ENCODE measurements at regions not wholly inside any gene's neighbourhood (a gene's known extent, or its start where the extent isn't known, plus 50 kb on each side); places are given as distances from the start of the nearest gene placed in this dataset.

GRCh38 chr22:26732284-26732683 is 74.9 kb downstream of the MIAT start:
- Mint-ChIP-seq H3K27me3 (no peaks in the 10 kb centered on the region), H3K36me3 (ENCODE audit: low read depth) (peaks cover 48% of the 10 kb centered on the region), H3K27ac (no peak overlapping the region), H3K4me1 (ENCODE audit: low read depth) (peaks cover 2% of the 10 kb centered on the region), H3K4me3 (no peak overlapping the region), H3K9me3 (no peaks in the 10 kb centered on the region)
- intact Hi-C loops (cut with micrococcal nuclease): no loop called here

GRCh38 chr22:26734339-26735018 is 77.1 kb downstream of the MIAT start:
- Mint-ChIP-seq H3K27me3 (no peaks in the 10 kb centered on the region), H3K4me1 (ENCODE audit: low read depth) (peaks cover 11% of the 10 kb centered on the region), H3K27ac (no peak overlapping the region), H3K4me3 (no peak overlapping the region), H3K36me3 (ENCODE audit: low read depth) (peaks cover 49% of the 10 kb centered on the region), H3K9me3 (no peaks in the 10 kb centered on the region)
- intact Hi-C loops (cut with micrococcal nuclease): no loop called here

GRCh38 chr22:26735019-26735409 is 77.6 kb downstream of the MIAT start:
- no peak overlapping the region for H3K4me3 Mint-ChIP-seq
- H3K36me3 Mint-ChIP-seq (ENCODE audit: low read depth): peaks cover 49% of the 10 kb centered on the region
- H3K9me3 Mint-ChIP-seq: no peaks in the 10 kb centered on the region
- intact Hi-C loops (cut with micrococcal nuclease): no loop called here
- no peaks in the 10 kb centered on the region for H3K27me3 Mint-ChIP-seq
- peaks cover 11% of the 10 kb centered on the region for H3K4me1 Mint-ChIP-seq (ENCODE audit: low read depth)
- H3K27ac Mint-ChIP-seq: no peak overlapping the region

- Mint-ChIP-seq H3K36me3 (ENCODE audit: low read depth) (peaks cover 46% of the 10 kb centered on the region), H3K9me3 (no peaks in the 10 kb centered on the region), H3K4me1 (ENCODE audit: low read depth) (peaks cover 11% of the 10 kb centered on the region), H3K4me3 (no peak overlapping the region), H3K27ac (no peak overlapping the region), H3K27me3 (no peaks in the 10 kb centered on the region)
- intact Hi-C loops (cut with micrococcal nuclease): no loop called here
These were observed 79.9 kb downstream of the MIAT start for GRCh38 chr22:26737262-26737661.

- Mint-ChIP-seq H3K9me3 (no peaks in the 10 kb centered on the region), H3K4me1 (ENCODE audit: low read depth) (peaks cover 11% of the 10 kb centered on the region), H3K4me3 (no peak overlapping the region)
These were observed 82.9 kb downstream of the MIAT start for GRCh38 chr22:26740253-26740652.

GRCh38 chr22:26743149-26743548 is 85.8 kb downstream of the MIAT start:
- H3K9me3 Mint-ChIP-seq: no peaks in the 10 kb centered on the region

More at GRCh38 chr22:26740253-26740652, 82.9 kb downstream of the MIAT start:
- Mint-ChIP-seq H3K27me3 (no peaks in the 10 kb centered on the region), H3K27ac (no peak overlapping the region), H3K36me3 (ENCODE audit: low read depth) (peaks cover 44% of the 10 kb centered on the region)
- intact Hi-C loops (cut with micrococcal nuclease): no loop called here

GRCh38 chr22:26744892-26745808 is 87.8 kb downstream of the MIAT start:
- Mint-ChIP-seq H3K9me3 (no peaks in the 10 kb centered on the region), H3K27ac (no peak overlapping the region), H3K4me1 (ENCODE audit: low read depth) (no peaks in the 10 kb centered on the region), H3K36me3 (ENCODE audit: low read depth) (peaks cover 30% of the 10 kb centered on the region), H3K4me3 (no peak overlapping the region), H3K27me3 (no peaks in the 10 kb centered on the region)
- intact Hi-C loops (cut with micrococcal nuclease): no loop called here

More at GRCh38 chr22:26743149-26743548, 85.8 kb downstream of the MIAT start:
- intact Hi-C loops (cut with micrococcal nuclease): no loop called here
- Mint-ChIP-seq H3K4me3 (no peak overlapping the region), H3K27ac (no peak overlapping the region), H3K36me3 (ENCODE audit: low read depth) (peaks cover 36% of the 10 kb centered on the region), H3K27me3 (no peaks in the 10 kb centered on the region), H3K4me1 (ENCODE audit: low read depth) (peaks cover 6% of the 10 kb centered on the region)

- intact Hi-C loops (cut with micrococcal nuclease): no loop called here
- H3K4me3 Mint-ChIP-seq: no peak overlapping the region
- H3K9me3 Mint-ChIP-seq: no peaks in the 10 kb centered on the region
- peaks cover 5% of the 10 kb centered on the region for H3K4me1 Mint-ChIP-seq (ENCODE audit: low read depth)
- H3K36me3 Mint-ChIP-seq (ENCODE audit: low read depth): peaks cover 30% of the 10 kb centered on the region
- H3K27ac Mint-ChIP-seq: no peak overlapping the region
- H3K27me3 Mint-ChIP-seq: no peaks in the 10 kb centered on the region
These were observed 88.9 kb downstream of the MIAT start for GRCh38 chr22:26746311-26746710.

- no peak overlapping the region for H3K27ac Mint-ChIP-seq
- H3K36me3 Mint-ChIP-seq (ENCODE audit: low read depth): peaks cover 8% of the 10 kb centered on the region
- no peak overlapping the region for H3K4me3 Mint-ChIP-seq
- H3K4me1 Mint-ChIP-seq (ENCODE audit: low read depth): peaks cover 7% of the 10 kb centered on the region
- H3K9me3 Mint-ChIP-seq: no peaks in the 10 kb centered on the region
- intact Hi-C loops (cut with micrococcal nuclease): no loop called here
- H3K27me3 Mint-ChIP-seq: no peaks in the 10 kb centered on the region
These were observed 91.5 kb downstream of the MIAT start for GRCh38 chr22:26748845-26749244.

- intact Hi-C loops (cut with micrococcal nuclease): no loop called here
- Mint-ChIP-seq H3K9me3 (no peaks in the 10 kb centered on the region), H3K4me1 (ENCODE audit: low read depth) (peaks cover 7% of the 10 kb centered on the region), H3K36me3 (ENCODE audit: low read depth) (peaks cover under 1% of the 10 kb centered on the region), H3K27ac (no peak overlapping the region), H3K4me3 (no peak overlapping the region), H3K27me3 (no peaks in the 10 kb centered on the region)
These were observed 93.8 kb downstream of the MIAT start for GRCh38 chr22:26751217-26751616.

GRCh38 chr22:26753125-26753862 is 95.9 kb downstream of the MIAT start:
- Mint-ChIP-seq H3K4me3 (no peak overlapping the region), H3K27me3 (no peaks in the 10 kb centered on the region), H3K4me1 (ENCODE audit: low read depth) (peaks cover 7% of the 10 kb centered on the region), H3K36me3 (ENCODE audit: low read depth) (no peaks in the 10 kb centered on the region), H3K9me3 (no peaks in the 10 kb centered on the region), H3K27ac (no peak overlapping the region)
- intact Hi-C loops (cut with micrococcal nuclease): no loop called here

- Mint-ChIP-seq H3K36me3 (ENCODE audit: low read depth) (no peaks in the 10 kb centered on the region), H3K9me3 (no peaks in the 10 kb centered on the region), H3K27ac (no peak overlapping the region), H3K4me1 (ENCODE audit: low read depth) (no peaks in the 10 kb centered on the region), H3K27me3 (no peaks in the 10 kb centered on the region), H3K4me3 (no peak overlapping the region)
- intact Hi-C loops (cut with micrococcal nuclease): no loop called here
These were observed 99.4 kb downstream of the MIAT start for GRCh38 chr22:26756675-26757293.

- Mint-ChIP-seq H3K4me3 (no peak overlapping the region), H3K27me3 (no peaks in the 10 kb centered on the region), H3K27ac (no peak overlapping the region), H3K9me3 (no peaks in the 10 kb centered on the region), H3K4me1 (ENCODE audit: low read depth) (no peaks in the 10 kb centered on the region), H3K36me3 (ENCODE audit: low read depth) (no peaks in the 10 kb centered on the region)
- intact Hi-C loops (cut with micrococcal nuclease): no loop called here
These were observed 100.1 kb downstream of the MIAT start for GRCh38 chr22:26757496-26757895.

Measured in dendritic cell treated with granulocyte-macrophage colony-stimulating factor and Interleukin-4, amounts not matched to agents 40 ng/mL and 50 ng/mL, for 4 days (primary cell).